HCT116 (cell line): ENCODE measurements at regions not wholly inside any gene's neighbourhood (a gene's known extent, or its start where the extent isn't known, plus 50 kb on each side); places are given as distances from the start of the nearest gene placed in this dataset.

Experiments
- ATAC-seq: fragments of 200-7000 bp; cut with Tn5 transposase; 2 replicates; pipeline ENCODE4 v1.9.1; 2020; ENCODE audit warnings: mild to moderate bottlenecking, moderate library complexity
- BruUV-seq: library from RNA; stranded (reverse); fragments of 400-500 nt; replicated peaks from 2 replicates; lab custom pipeline; 2021; lab: Mats Ljungman, UMichigan
- CTCF ChIA-PET: fragments of 300-600 bp; sonication (Branson Sonifier 250); formaldehyde crosslinking; loops from one replicate; lab custom pipeline; 2021; ENCODE audit warnings: antibody characterized with exemption; lab: Charles Lee
- POLR2A ChIA-PET: fragments of 300-600, 350-600 bp; sonication (Branson Sonifier 250); formaldehyde crosslinking; loops from one replicate; lab custom pipeline; 2021; ENCODE audit warnings: antibody characterized with exemption; lab: Charles Lee
- RAD21 ChIA-PET, 2 experiments: fragments of 300-600 bp; sonication (Branson Sonifier 250); formaldehyde crosslinking; loops; one replicate each; lab custom pipeline; 2023; ENCODE audit warnings: low total read pairs in 2 of 2; ENCODE audit not compliant: uncharacterized antibody in 2 of 2, unreplicated experiment in 2 of 2, low non-redundant PET in 1 of 2; lab: Charles Lee
- DNase-seq: peaks from one replicate; pipeline ENCODE4 v3.0.0-alpha.2; 2010; ENCODE audit warnings: low read depth, low spot score
- H2AFZ ChIP-seq: fragments of 200-600 bp; shearing (Covaris generic), sonication (generic); 2 replicates; pipeline ENCODE4 v1.6.1; 2017; ENCODE audit warnings: low read depth, mixed run types, mixed read lengths, antibody characterized with exemption, low read length; ENCODE audit not compliant: poor library complexity, severe bottlenecking
- H3K27ac ChIP-seq: 2 replicates; pipeline ENCODE4 v1.5.1; 2012; ENCODE audit warnings: low read depth, low read length
- H3K27me3 ChIP-seq: fragments of 200-600 bp; sonication (generic); 2 replicates; pipeline ENCODE4 v1.6.1; 2016; ENCODE audit warnings: mixed run types, low read length, mixed read lengths; ENCODE audit not compliant: insufficient read depth
- H3K36me3 ChIP-seq, 2 experiments: fragments of 200-500 bp in 1 of 2; fragments of 200-600 bp in 1 of 2; sonication (Bioruptor generic) in 1 of 2; sonication (generic) in 1 of 2; 2 replicates each; pipeline versions ENCODE4 v1.5.1 to v1.6.1; 2014 to 2016; ENCODE audit warnings: low read length in 2 of 2, inconsistent platforms in 1 of 2, mixed read lengths in 1 of 2, mixed run types in 1 of 2; ENCODE audit not compliant: insufficient read depth in 2 of 2, control insufficient read depth in 1 of 2
- H3K4me1 ChIP-seq, 2 experiments: fragments of 200-600 bp in 1 of 2; sonication (generic) in 1 of 2; 2 replicates each; pipeline versions ENCODE4 v1.5.1 to v1.6.1; 2012 to 2017; ENCODE audit warnings: low read length in 2 of 2, inconsistent platforms in 1 of 2, mild to moderate bottlenecking in 1 of 2, mixed read lengths in 1 of 2, mixed run types in 1 of 2, moderate library complexity in 1 of 2; ENCODE audit not compliant: insufficient read depth in 2 of 2, control insufficient read depth in 1 of 2
- H3K4me2 ChIP-seq: fragments of 200-600 bp; sonication (generic); 2 replicates; pipeline ENCODE4 v1.6.1; 2017; ENCODE audit warnings: mixed run types, low read length, mixed read lengths
- H3K4me3 ChIP-seq, 2 experiments: fragments of 200-600 bp in 1 of 2; sonication (generic) in 1 of 2; replicated peaks in 1 of 2; 2 replicates each; pipeline ENCODE4 v1.5.1; 2011 to 2016; ENCODE audit warnings: low read length in 2 of 2, control low read depth in 1 of 2, low read depth in 1 of 2, mild to moderate bottlenecking in 1 of 2, mixed read lengths in 1 of 2, mixed run types in 1 of 2
- H3K79me2 ChIP-seq: fragments of 200-600 bp; sonication (generic); 2 replicates; pipeline ENCODE4 v1.6.1; 2017; ENCODE audit warnings: mild to moderate bottlenecking, mixed run types, low read length, moderate library complexity, mixed read lengths; ENCODE audit not compliant: insufficient read depth
- H3K9ac ChIP-seq: fragments of 200-600 bp; sonication (generic); 2 replicates; pipeline ENCODE4 v1.6.1; 2016; ENCODE audit warnings: low read length, mixed read lengths
- H3K9me2 ChIP-seq: fragments of 200-600 bp; sonication (generic), shearing (Covaris generic); 2 replicates; pipeline ENCODE4 v1.6.1; 2017; ENCODE audit warnings: mixed run types, mild to moderate bottlenecking, moderate library complexity; ENCODE audit not compliant: insufficient read depth
- H3K9me3 ChIP-seq, 2 experiments: fragments of 200-500 bp in 1 of 2; fragments of 200-600 bp in 1 of 2; sonication (Bioruptor generic) in 1 of 2; sonication (generic) in 1 of 2; 2 replicates each; pipeline ENCODE4 v1.6.1; 2014 to 2017; ENCODE audit warnings: low read length in 2 of 2, mixed read lengths in 2 of 2, inconsistent platforms in 1 of 2, low read depth in 1 of 2, mild to moderate bottlenecking in 1 of 2, mixed run types in 1 of 2, moderate library complexity in 1 of 2; ENCODE audit not compliant: control insufficient read depth in 1 of 2, insufficient read depth in 1 of 2
- H4K20me1 ChIP-seq: fragments of 200-600 bp; sonication (generic), shearing (Covaris generic); 2 replicates; pipeline ENCODE4 v1.6.1; 2017; ENCODE audit warnings: mixed run types, mild to moderate bottlenecking, moderate library complexity; ENCODE audit not compliant: insufficient read depth
- CBX3 ChIP-seq: IDR thresholded peaks from 2 replicates; pipeline ENCODE4 v1.6.1; 2012; ENCODE audit warnings: low read depth
- CEBPB ChIP-seq: IDR thresholded peaks from 2 replicates; pipeline ENCODE4 v1.6.1; 2012; ENCODE audit warnings: low read depth
- EGR1 ChIP-seq: IDR thresholded peaks from 2 replicates; pipeline ENCODE4 v1.6.1; 2012; ENCODE audit warnings: low read depth
- ELF1 ChIP-seq: IDR thresholded peaks from 2 replicates; pipeline ENCODE4 v1.6.1; 2012; ENCODE audit warnings: low read depth, borderline replicate concordance
- EZH2 ChIP-seq: fragments of 200-600 bp; sonication (generic); IDR thresholded peaks from 2 replicates; pipeline ENCODE4 v1.6.1; 2017; ENCODE audit warnings: antibody characterized with exemption, mixed run types
- EZH2phosphoT487 ChIP-seq: fragments of 200-600 bp; IDR thresholded peaks from 2 replicates; pipeline ENCODE4 v1.6.1; 2018; ENCODE audit warnings: antibody characterized with exemption, borderline replicate concordance
- FOSL1 ChIP-seq: IDR thresholded peaks from 2 replicates; pipeline ENCODE4 v1.6.1; 2012; ENCODE audit warnings: low read depth
- JUND ChIP-seq: IDR thresholded peaks from 2 replicates; pipeline ENCODE4 v1.6.1; 2012
- POLR2A ChIP-seq: IDR thresholded peaks from 2 replicates; pipeline ENCODE4 v1.7.0; 2011; ENCODE audit warnings: borderline replicate concordance; ENCODE audit not compliant: insufficient read depth, insufficient read length; ENCODE audit errors: extremely low read depth
- POLR2AphosphoS5 ChIP-seq: IDR thresholded peaks from 2 replicates; pipeline ENCODE4 v1.6.1; 2011; ENCODE audit warnings: mild to moderate bottlenecking, low read depth, low read length, moderate library complexity
- SIN3A ChIP-seq: IDR thresholded peaks from 2 replicates; pipeline ENCODE4 v1.6.1; 2012; ENCODE audit warnings: low read depth
- SP1 ChIP-seq: IDR thresholded peaks from 2 replicates; pipeline ENCODE4 v1.6.1; 2012; ENCODE audit warnings: low read depth
- SRF ChIP-seq: IDR thresholded peaks from 2 replicates; pipeline ENCODE4 v1.6.1; 2012; ENCODE audit warnings: low read depth
- YY1 ChIP-seq: IDR thresholded peaks from 2 replicates; pipeline ENCODE4 v1.6.1; 2011; ENCODE audit warnings: low read length, low read depth, moderate library complexity, mild to moderate bottlenecking; ENCODE audit not compliant: insufficient replicate concordance; ENCODE audit errors: extremely low read depth
- ZNF274 ChIP-seq: fragments of 200-500 bp; sonication (Bioruptor generic); IDR thresholded peaks from 2 replicates; pipeline ENCODE4 v1.6.1; 2014; ENCODE audit warnings: mild to moderate bottlenecking, low read depth, low read length, inconsistent platforms
- intact Hi-C: fragments of 100-400 bp; cut with micrococcal nuclease; formaldehyde crosslinking; loops from 2 replicates; pipeline ENCODE4 v1.10.0; 2022
- TF ChIP-seq, protein P1 (sequence below): IDR thresholded peaks from 2 replicates; pipeline ENCODE4 v1.6.1; 2012
- TF ChIP-seq, protein P2 (sequence below): IDR thresholded peaks from 2 replicates; pipeline ENCODE4 v1.6.1; 2011; ENCODE audit warnings: mild to moderate bottlenecking, low read length, moderate library complexity; ENCODE audit not compliant: insufficient replicate concordance; ENCODE audit errors: extremely low read depth

DNA sequence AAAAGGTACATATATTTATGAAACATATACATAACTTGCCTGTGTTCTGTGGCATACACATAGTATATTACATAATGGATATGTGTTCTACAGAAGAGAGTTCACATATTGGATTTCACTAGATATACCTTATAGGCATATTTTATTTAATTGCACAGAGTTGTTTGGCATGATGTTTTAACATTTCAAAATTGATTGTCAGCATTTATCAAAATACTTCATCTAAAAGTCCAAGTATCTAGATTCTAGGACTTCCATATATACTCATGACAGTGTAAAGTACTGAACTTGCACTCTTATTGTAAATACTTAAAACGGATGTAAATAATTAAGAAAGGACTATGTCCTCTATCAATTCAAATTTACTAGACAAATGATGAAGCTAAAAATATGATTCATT, 995.3 kb upstream of the LRRTM1 start:
- Histone ChIP-seq H3K4me3 (no peak overlapping the region), H3K27ac (no peak overlapping the region), H3K27me3 (no peaks in the 10 kb centered on the region), H3K9me2 (no peaks in the 10 kb centered on the region), H4K20me1 (no peaks in the 10 kb centered on the region), H3K4me2 (no peak overlapping the region), H3K36me3 (no peaks in the 10 kb centered on the region), H3K9me3 (no peaks in the 10 kb centered on the region), H3K79me2 (no peaks in the 10 kb centered on the region), H3K4me1 (peaks cover 1 to 18% of the 10 kb centered on the region in 2 experiments; a peak in 3 of 4 replicates), H2AFZ (no peak overlapping the region), H3K9ac (no peak overlapping the region)
- RAD21 ChIA-PET: no interaction called here
- no peak for ATAC-seq
- no peak for DNase-seq
- CTCF ChIA-PET: no interaction called here
- TF ChIP-seq FOSL1 (no peak), ELF1 (no peak), YY1 (no peak), JUND (no peak)
- TF ChIP-seq, protein P1, sequence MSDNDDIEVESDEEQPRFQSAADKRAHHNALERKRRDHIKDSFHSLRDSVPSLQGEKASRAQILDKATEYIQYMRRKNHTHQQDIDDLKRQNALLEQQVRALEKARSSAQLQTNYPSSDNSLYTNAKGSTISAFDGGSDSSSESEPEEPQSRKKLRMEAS: no peak
- TF ChIP-seq, protein P2, sequence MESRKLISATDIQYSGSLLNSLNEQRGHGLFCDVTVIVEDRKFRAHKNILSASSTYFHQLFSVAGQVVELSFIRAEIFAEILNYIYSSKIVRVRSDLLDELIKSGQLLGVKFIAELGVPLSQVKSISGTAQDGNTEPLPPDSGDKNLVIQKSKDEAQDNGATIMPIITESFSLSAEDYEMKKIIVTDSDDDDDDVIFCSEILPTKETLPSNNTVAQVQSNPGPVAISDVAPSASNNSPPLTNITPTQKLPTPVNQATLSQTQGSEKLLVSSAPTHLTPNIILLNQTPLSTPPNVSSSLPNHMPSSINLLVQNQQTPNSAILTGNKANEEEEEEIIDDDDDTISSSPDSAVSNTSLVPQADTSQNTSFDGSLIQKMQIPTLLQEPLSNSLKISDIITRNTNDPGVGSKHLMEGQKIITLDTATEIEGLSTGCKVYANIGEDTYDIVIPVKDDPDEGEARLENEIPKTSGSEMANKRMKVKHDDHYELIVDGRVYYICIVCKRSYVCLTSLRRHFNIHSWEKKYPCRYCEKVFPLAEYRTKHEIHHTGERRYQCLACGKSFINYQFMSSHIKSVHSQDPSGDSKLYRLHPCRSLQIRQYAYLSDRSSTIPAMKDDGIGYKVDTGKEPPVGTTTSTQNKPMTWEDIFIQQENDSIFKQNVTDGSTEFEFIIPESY: no peak
- no TSS peak for BruUV-seq
- POLR2A ChIA-PET: no interaction called here
- intact Hi-C loops: no loop called here

DNA sequence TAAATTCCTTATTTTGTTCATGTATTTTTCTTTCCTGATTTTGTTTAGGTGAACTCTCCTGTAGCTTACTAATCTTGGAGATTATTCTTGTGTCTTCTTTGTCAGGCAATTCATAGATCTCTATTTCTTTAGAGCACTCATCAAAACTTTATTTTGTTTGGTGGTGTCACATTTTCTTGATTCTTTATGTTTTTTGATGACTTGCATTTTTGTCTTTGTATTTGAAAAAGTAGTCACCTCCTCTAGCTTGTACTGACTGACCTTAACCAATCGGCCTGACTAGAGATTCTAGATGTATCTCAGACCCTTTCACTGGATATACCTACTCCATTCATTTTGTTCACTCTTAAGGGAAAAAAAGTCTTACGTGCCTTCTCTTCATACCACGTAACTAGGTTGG, 986.3 kb upstream of the LRRTM1 start:
- Histone ChIP-seq H3K36me3 (no peaks in the 10 kb centered on the region), H3K9me2 (no peaks in the 10 kb centered on the region), H4K20me1 (no peaks in the 10 kb centered on the region), H3K27me3 (no peaks in the 10 kb centered on the region), H3K4me2 (no peak overlapping the region), H3K9ac (no peak overlapping the region), H2AFZ (no peak overlapping the region), H3K27ac (no peak overlapping the region), H3K79me2 (no peaks in the 10 kb centered on the region), H3K9me3 (no peaks in the 10 kb centered on the region), H3K4me1 (no peaks in the 10 kb centered on the region), H3K4me3 (no peak overlapping the region)
- POLR2A ChIA-PET: no interaction called here
- DNase-seq: no peak
- ATAC-seq: no peak
- RAD21 ChIA-PET: no interaction called here
- intact Hi-C loops: no loop called here
- BruUV-seq: no TSS peak
- CTCF ChIA-PET: no interaction called here
- TF ChIP-seq EGR1: no peak
- TF ChIP-seq EZH2phosphoT487: no peak
- no peak for TF ChIP-seq EZH2
- TF ChIP-seq SRF: no peak
- no peak for TF ChIP-seq ZNF274
- TF ChIP-seq POLR2AphosphoS5: no peak
- TF ChIP-seq, protein P2: no peak
- TF ChIP-seq SIN3A: no peak
- no peak for TF ChIP-seq POLR2A
- no peak for TF ChIP-seq CBX3
- TF ChIP-seq SP1: no peak
- TF ChIP-seq CEBPB: no peak
- no peak for TF ChIP-seq ELF1
